T-helper 1 cell treated with Interleukin-12 subunit alpha and Interleukin-12 subunit beta and Interleukin-4 antibody, amounts not matched to agents 30 μg/mL and 1 μg/mL, for 36 hours (primary cell): ENCODE measurements at regions not wholly inside any gene's neighbourhood (a gene's known extent, or its start where the extent isn't known, plus 50 kb on each side); places are given as distances from the start of the nearest gene placed in this dataset.

Experiments
- H3K27ac Mint-ChIP-seq: one replicate; pipeline ENCODE4 v1.8.0; 2021; ENCODE audit warnings: mild to moderate bottlenecking, mixed read lengths
- H3K27me3 Mint-ChIP-seq: one replicate; pipeline ENCODE4 v1.8.0; 2021; ENCODE audit warnings: low read depth, mixed read lengths
- H3K36me3 Mint-ChIP-seq: one replicate; pipeline ENCODE4 v1.8.0; 2021; ENCODE audit warnings: low read depth, mixed read lengths
- H3K4me1 Mint-ChIP-seq: one replicate; pipeline ENCODE4 v1.8.0; 2021; ENCODE audit warnings: low read depth, mixed read lengths
- H3K4me3 Mint-ChIP-seq: one replicate; pipeline ENCODE4 v1.8.0; 2021; ENCODE audit warnings: mild to moderate bottlenecking, moderate library complexity, mixed read lengths
- H3K9me3 Mint-ChIP-seq: one replicate; pipeline ENCODE4 v1.8.0; 2021; ENCODE audit warnings: mixed read lengths

- H3K9me3 Mint-ChIP-seq = peaks cover 36% of the 10 kb centered on the region
- peaks cover 1% of the 10 kb centered on the region for H3K36me3 Mint-ChIP-seq
- H3K4me3 Mint-ChIP-seq = no peak overlapping the region
- no peak overlapping the region for H3K27ac Mint-ChIP-seq
- no peaks in the 10 kb centered on the region for H3K4me1 Mint-ChIP-seq
- no peaks in the 10 kb centered on the region for H3K27me3 Mint-ChIP-seq
These were observed 352.1 kb downstream of the POM121L12 start for GRCh38 chr7:53387515-53387914.

- peaks cover 16% of the 10 kb centered on the region for H3K9me3 Mint-ChIP-seq
- no peaks in the 10 kb centered on the region for H3K36me3 Mint-ChIP-seq
- no peaks in the 10 kb centered on the region for H3K4me1 Mint-ChIP-seq
- no peak overlapping the region for H3K4me3 Mint-ChIP-seq
- no peak overlapping the region for H3K27ac Mint-ChIP-seq
- H3K27me3 Mint-ChIP-seq = no peaks in the 10 kb centered on the region
These were observed 362.5 kb downstream of the POM121L12 start for GRCh38 chr7:53397911-53398310.

DNA sequence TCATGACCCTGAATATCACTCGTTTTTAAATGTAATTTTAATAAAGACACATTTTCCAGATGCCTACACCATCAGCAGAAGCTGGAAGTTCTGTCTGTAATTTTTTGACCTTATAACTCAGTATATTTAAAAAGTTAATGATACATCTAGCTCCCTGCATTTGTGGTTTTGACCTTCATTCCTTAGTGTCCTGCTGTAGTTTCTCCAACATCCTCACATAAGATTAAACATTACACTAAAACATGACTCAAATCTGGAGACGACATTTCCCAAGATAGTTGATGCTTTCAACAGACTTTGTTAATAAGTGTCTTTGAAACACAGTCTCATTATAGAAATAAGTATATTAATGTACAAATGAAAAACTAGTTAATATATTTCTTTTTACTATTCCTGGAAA, 363.1 kb downstream of the POM121L12 start:
- no peak overlapping the region for H3K27ac Mint-ChIP-seq
- H3K9me3 Mint-ChIP-seq = peaks cover 17% of the 10 kb centered on the region
- H3K4me3 Mint-ChIP-seq = no peak overlapping the region
- no peaks in the 10 kb centered on the region for H3K4me1 Mint-ChIP-seq
- H3K36me3 Mint-ChIP-seq = no peaks in the 10 kb centered on the region
- no peaks in the 10 kb centered on the region for H3K27me3 Mint-ChIP-seq

DNA sequence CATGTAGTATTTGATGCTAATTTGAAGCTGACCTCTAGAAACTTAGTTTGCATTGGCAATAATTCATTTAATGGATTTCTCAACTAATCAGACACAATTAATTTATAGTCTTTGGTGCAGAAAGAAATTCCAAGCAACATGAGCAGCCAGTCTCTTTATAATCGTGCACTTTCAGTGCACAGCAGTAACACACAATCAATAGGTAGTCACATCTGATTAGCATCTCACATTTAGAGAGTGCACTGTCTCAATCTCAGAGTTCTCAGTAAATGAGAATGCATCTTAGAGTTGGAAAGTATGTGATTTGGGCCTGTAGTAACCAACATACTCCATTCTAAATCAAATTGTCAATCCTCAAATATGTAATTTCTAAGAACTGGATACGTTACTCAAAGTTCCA, 377.6 kb downstream of the POM121L12 start:
- Mint-ChIP-seq H3K27ac (no peak overlapping the region), H3K4me3 (no peak overlapping the region), H3K36me3 (no peaks in the 10 kb centered on the region), H3K27me3 (no peaks in the 10 kb centered on the region), H3K4me1 (no peaks in the 10 kb centered on the region), H3K9me3 (peaks cover 47% of the 10 kb centered on the region)

DNA sequence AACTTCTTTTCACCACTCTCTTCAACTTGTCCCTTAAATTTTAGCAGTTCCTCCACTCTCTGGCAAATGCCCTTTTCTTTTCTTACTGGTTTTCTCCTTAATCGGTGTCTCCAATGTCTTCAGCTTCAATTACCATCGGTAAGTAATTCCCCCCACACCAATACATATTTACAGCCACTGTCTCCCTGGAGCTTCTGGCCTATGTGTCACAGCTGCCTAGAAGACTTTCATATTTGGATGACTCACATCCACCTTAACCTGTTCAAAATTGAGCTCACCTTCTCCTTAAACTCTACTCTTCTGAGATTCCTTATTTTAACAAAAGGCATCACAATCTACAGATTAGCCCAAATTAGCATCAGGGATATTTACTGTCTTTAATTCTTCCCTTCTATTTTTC, 380.4 kb downstream of the POM121L12 start:
- no peak overlapping the region for H3K4me3 Mint-ChIP-seq
- no peaks in the 10 kb centered on the region for H3K36me3 Mint-ChIP-seq
- H3K4me1 Mint-ChIP-seq = no peaks in the 10 kb centered on the region
- peaks cover 55% of the 10 kb centered on the region for H3K9me3 Mint-ChIP-seq
- no peaks in the 10 kb centered on the region for H3K27me3 Mint-ChIP-seq
- H3K27ac Mint-ChIP-seq = no peak overlapping the region

DNA sequence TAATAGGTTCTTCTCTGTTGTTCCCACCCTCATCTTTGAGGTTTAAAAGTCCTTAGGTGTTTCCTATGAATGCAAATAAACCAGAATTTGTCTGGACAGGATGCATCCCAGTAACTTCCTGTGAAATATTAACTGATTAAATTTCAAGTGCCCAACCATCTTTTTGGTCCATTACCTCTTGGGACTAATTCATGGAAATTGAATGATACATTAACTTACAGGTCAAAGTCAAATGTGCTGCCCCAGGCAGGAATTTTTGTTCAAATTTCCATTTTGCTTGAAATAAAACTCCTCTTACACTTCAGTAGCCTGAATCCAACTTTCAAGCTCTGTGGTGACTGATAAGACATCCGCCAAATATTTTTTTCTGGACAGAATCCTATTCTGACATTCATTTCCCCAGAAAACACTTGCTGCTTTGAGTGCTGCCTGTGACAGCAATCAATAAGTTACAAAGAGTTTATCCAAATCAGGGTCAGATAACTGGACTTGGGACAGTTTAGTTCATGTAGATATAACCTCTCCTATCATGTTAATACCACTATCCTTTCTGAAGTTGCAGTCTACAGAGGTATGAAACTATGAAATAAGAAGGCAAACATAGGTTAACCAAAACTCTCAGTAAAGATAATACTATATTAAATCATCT, 383.5 kb downstream of the POM121L12 start:
- H3K4me3 Mint-ChIP-seq = no peak overlapping the region
- H3K27ac Mint-ChIP-seq = no peak overlapping the region
- peaks cover 44% of the 10 kb centered on the region for H3K9me3 Mint-ChIP-seq
- H3K4me1 Mint-ChIP-seq = no peaks in the 10 kb centered on the region
- no peaks in the 10 kb centered on the region for H3K36me3 Mint-ChIP-seq
- H3K27me3 Mint-ChIP-seq = no peaks in the 10 kb centered on the region

- no peaks in the 10 kb centered on the region for H3K4me1 Mint-ChIP-seq
- H3K9me3 Mint-ChIP-seq = peaks cover 41% of the 10 kb centered on the region
- no peak overlapping the region for H3K27ac Mint-ChIP-seq
- H3K4me3 Mint-ChIP-seq = no peak overlapping the region
- H3K27me3 Mint-ChIP-seq = no peaks in the 10 kb centered on the region
- H3K36me3 Mint-ChIP-seq = no peaks in the 10 kb centered on the region
These were observed 385.1 kb downstream of the POM121L12 start for GRCh38 chr7:53420550-53420949.

DNA sequence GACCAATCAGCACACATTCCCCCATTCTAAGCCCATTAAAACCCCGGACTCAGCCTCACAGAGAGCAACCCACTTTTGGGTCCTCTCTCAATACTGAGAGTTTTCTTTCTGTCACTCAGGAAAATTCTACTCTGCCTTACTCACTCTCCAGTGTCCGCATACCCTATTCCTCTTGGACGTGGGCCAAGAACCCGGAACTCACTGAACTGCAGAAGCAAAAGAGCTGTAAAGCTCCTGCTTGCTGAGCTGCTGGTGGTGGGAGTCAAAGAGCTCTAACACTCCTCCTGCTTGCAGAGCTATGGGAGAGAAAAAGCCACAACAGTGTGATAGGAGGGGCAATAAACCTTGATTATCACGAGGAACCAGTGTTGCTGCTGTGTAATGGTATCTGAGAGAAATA, 386.9 kb downstream of the POM121L12 start:
- Mint-ChIP-seq H3K9me3 (peaks cover 34% of the 10 kb centered on the region), H3K4me1 (no peaks in the 10 kb centered on the region), H3K4me3 (no peak overlapping the region), H3K27me3 (no peaks in the 10 kb centered on the region), H3K36me3 (no peaks in the 10 kb centered on the region), H3K27ac (no peak overlapping the region)

GRCh38 chr7:53426145-53426750, 390.8 kb downstream of the POM121L12 start:
- Mint-ChIP-seq H3K27ac (no peak overlapping the region), H3K4me3 (no peak overlapping the region), H3K27me3 (no peaks in the 10 kb centered on the region), H3K9me3 (peaks cover 19% of the 10 kb centered on the region), H3K36me3 (no peaks in the 10 kb centered on the region), H3K4me1 (no peaks in the 10 kb centered on the region)

DNA sequence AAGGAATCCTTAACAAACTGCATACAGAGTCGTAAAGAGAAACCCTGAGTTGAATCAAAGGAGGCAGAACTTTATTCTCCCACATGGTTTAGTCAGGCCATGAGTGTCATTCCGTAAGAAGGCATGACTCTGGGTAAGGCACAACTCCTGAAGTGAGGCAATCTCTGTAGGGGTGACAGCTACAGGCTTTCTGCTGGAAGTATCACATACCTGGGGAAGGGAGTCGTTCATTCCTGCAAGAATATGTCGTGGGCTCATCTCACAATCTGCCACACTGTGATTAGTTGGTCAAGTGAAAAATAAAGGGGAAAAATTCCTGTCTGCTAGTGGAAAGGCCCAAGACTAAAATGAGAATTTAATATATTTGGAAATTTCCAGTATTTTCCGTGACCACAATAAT, 392.6 kb downstream of the POM121L12 start:
- Mint-ChIP-seq H3K36me3 (no peaks in the 10 kb centered on the region), H3K4me1 (no peaks in the 10 kb centered on the region), H3K27me3 (no peaks in the 10 kb centered on the region), H3K27ac (no peak overlapping the region), H3K9me3 (peaks cover 19% of the 10 kb centered on the region), H3K4me3 (no peak overlapping the region)

DNA sequence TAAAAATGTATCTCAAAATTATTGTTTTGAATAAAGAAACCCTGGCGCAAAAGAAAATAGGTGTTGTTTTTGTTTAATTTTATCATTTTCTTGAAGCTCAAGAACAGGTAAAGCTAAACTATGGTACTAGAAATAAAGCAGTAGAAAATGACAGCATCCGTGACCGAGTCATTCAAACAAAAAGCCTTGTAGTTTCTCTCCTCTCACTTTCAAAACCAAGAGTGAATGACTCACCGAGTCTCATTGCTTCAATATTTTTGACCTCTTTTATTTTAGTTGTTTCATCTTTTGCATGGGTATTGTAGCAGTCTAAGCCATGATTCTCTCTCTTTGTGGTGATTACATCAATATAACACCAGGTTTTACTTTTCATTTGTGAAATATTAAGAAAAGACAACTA, 396.5 kb downstream of the POM121L12 start:
- Mint-ChIP-seq H3K27ac (no peak overlapping the region), H3K36me3 (no peaks in the 10 kb centered on the region), H3K4me1 (no peaks in the 10 kb centered on the region), H3K4me3 (no peak overlapping the region), H3K27me3 (no peaks in the 10 kb centered on the region), H3K9me3 (peaks cover 7% of the 10 kb centered on the region)

DNA sequence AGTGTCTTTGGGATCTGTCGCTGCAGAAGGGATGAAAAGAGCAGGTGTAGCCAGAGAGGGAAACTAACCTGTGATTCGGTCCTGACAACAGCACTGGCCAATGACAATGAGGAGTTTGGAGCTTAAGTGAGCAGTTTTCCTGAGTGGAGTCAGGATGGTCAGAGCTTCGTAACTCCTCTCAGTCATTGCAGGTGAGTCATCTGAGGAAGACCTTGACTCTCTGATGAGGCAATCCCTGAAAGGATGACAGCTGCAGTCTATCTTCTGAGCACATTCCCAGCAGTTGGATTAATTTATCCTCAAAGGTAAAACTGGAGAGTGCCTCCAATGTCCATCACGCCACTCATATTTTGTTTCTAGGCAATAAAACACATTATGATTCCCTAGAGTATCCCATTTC, 401.9 kb downstream of the POM121L12 start:
- no peak overlapping the region for H3K4me3 Mint-ChIP-seq
- no peaks in the 10 kb centered on the region for H3K4me1 Mint-ChIP-seq
- H3K36me3 Mint-ChIP-seq = no peaks in the 10 kb centered on the region
- no peaks in the 10 kb centered on the region for H3K27me3 Mint-ChIP-seq
- H3K9me3 Mint-ChIP-seq = peaks cover 8% of the 10 kb centered on the region
- H3K27ac Mint-ChIP-seq = no peak overlapping the region

DNA sequence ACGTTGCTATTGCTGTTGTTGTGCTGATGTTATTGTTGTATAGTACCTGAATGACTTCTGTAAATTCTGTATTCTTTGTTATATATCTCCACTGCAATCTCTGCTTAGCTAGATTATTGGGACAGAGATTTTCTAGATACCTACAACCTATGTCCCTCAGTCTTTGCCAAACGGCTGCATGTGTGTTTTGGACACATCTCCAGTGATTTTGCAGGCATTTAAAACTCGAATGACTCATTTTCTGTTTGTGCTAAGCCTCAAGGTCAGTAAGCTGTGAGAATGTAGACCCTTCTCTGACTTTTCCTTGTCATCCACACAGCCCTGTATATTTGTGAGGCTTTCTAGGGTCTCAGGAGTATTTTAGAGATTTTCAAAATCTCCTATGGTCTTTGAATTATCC, 410.7 kb downstream of the POM121L12 start:
- no peak overlapping the region for H3K4me3 Mint-ChIP-seq
- no peaks in the 10 kb centered on the region for H3K36me3 Mint-ChIP-seq
- no peak overlapping the region for H3K27ac Mint-ChIP-seq
- H3K27me3 Mint-ChIP-seq = no peaks in the 10 kb centered on the region
- no peaks in the 10 kb centered on the region for H3K4me1 Mint-ChIP-seq
- H3K9me3 Mint-ChIP-seq = peaks cover 13% of the 10 kb centered on the region

- H3K27ac Mint-ChIP-seq = no peak overlapping the region
- H3K9me3 Mint-ChIP-seq = peaks cover 16% of the 10 kb centered on the region
- H3K4me1 Mint-ChIP-seq = no peaks in the 10 kb centered on the region
- no peaks in the 10 kb centered on the region for H3K36me3 Mint-ChIP-seq
- H3K4me3 Mint-ChIP-seq = no peak overlapping the region
- H3K27me3 Mint-ChIP-seq = no peaks in the 10 kb centered on the region
These were observed 423.2 kb downstream of the POM121L12 start for GRCh38 chr7:53458636-53459035.

GRCh38 chr7:53466371-53466770, 430.9 kb downstream of the POM121L12 start:
- H3K27me3 Mint-ChIP-seq = no peaks in the 10 kb centered on the region
- H3K36me3 Mint-ChIP-seq = no peaks in the 10 kb centered on the region
- H3K27ac Mint-ChIP-seq = no peak overlapping the region
- no peaks in the 10 kb centered on the region for H3K4me1 Mint-ChIP-seq
- no peak overlapping the region for H3K4me3 Mint-ChIP-seq
- H3K9me3 Mint-ChIP-seq = peaks cover 32% of the 10 kb centered on the region
